Neural crest cell (in vitro differentiated cells): ENCODE measurements at regions not wholly inside any gene's neighbourhood (a gene's known extent, or its start where the extent isn't known, plus 50 kb on each side); places are given as distances from the start of the nearest gene placed in this dataset.

Experiments
- DNase-seq: peaks from one replicate; pipeline ENCODE4 v3.0.0; 2021; ENCODE audit warnings: low read depth, mixed read lengths, low spot score
- H3K27ac Mint-ChIP-seq: one replicate; pipeline ENCODE4 v1.8.0; 2021; ENCODE audit warnings: mild to moderate bottlenecking, mixed read lengths; ENCODE audit not compliant: unreplicated experiment
- H3K27me3 Mint-ChIP-seq: 2 replicates; pipeline ENCODE4 v1.8.0; 2021; ENCODE audit warnings: low read depth, mild to moderate bottlenecking, mixed read lengths
- H3K36me3 Mint-ChIP-seq: 2 replicates; pipeline ENCODE4 v1.8.0; 2021; ENCODE audit warnings: low read depth, mild to moderate bottlenecking, mixed read lengths
- H3K4me1 Mint-ChIP-seq: 2 replicates; pipeline ENCODE4 v1.8.0; 2021; ENCODE audit warnings: mixed read lengths
- H3K4me3 Mint-ChIP-seq: one replicate; pipeline ENCODE4 v1.8.0; 2021; ENCODE audit warnings: mild to moderate bottlenecking, mixed read lengths
- H3K9me3 Mint-ChIP-seq: 2 replicates; pipeline ENCODE4 v1.8.0; 2021; ENCODE audit warnings: mixed read lengths
- TF ChIP-seq, protein P1 (sequence below): fragments of 200-600 bp; sonication (generic); conservative IDR thresholded peaks from 2 replicates; pipeline ENCODE4 v1.5.0; 2021; ENCODE audit warnings: antibody characterized with exemption, mild to moderate bottlenecking

- Mint-ChIP-seq H3K9me3 (no peaks in the 10 kb centered on the region), H3K27ac (no peak overlapping the region), H3K4me1 (peaks cover 15% of the 10 kb centered on the region), H3K4me3 (no peak overlapping the region), H3K27me3 (no peaks in the 10 kb centered on the region), H3K36me3 (no peaks in the 10 kb centered on the region)
- TF ChIP-seq, protein P1, sequence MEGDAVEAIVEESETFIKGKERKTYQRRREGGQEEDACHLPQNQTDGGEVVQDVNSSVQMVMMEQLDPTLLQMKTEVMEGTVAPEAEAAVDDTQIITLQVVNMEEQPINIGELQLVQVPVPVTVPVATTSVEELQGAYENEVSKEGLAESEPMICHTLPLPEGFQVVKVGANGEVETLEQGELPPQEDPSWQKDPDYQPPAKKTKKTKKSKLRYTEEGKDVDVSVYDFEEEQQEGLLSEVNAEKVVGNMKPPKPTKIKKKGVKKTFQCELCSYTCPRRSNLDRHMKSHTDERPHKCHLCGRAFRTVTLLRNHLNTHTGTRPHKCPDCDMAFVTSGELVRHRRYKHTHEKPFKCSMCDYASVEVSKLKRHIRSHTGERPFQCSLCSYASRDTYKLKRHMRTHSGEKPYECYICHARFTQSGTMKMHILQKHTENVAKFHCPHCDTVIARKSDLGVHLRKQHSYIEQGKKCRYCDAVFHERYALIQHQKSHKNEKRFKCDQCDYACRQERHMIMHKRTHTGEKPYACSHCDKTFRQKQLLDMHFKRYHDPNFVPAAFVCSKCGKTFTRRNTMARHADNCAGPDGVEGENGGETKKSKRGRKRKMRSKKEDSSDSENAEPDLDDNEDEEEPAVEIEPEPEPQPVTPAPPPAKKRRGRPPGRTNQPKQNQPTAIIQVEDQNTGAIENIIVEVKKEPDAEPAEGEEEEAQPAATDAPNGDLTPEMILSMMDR: no peak
- DNase-seq: no peak
Measured at GRCh38 chr4:111712093-111712677, 433.1 kb upstream of the FAM241A start.

DNA sequence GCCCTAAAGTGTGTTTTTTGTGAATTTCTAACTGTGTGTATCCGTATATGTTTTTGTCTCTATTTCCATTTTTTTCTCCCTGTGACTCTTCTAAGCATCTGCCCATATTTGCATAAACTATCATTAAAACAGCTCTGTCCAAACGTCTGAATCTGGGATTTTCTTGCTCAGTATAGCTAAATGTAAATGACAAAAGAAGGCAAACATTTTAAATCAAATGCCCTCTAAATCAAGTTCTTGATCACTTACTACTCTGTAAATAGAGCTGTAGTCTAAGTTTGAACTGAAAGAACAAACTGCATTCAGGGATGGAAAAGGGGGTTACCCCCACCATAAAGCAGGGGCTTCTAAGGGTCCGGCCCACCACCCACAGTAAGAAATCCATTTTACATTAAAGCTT lies 432.0 kb upstream of the FAM241A start:
- no peaks in the 10 kb centered on the region for H3K27me3 Mint-ChIP-seq
- no peaks in the 10 kb centered on the region for H3K36me3 Mint-ChIP-seq
- H3K4me1 Mint-ChIP-seq: peaks cover 18% of the 10 kb centered on the region
- TF ChIP-seq, protein P1: no peak
- DNase-seq: no peak
- H3K9me3 Mint-ChIP-seq: no peaks in the 10 kb centered on the region
- no peak overlapping the region for H3K27ac Mint-ChIP-seq
- H3K4me3 Mint-ChIP-seq: no peak overlapping the region

DNA sequence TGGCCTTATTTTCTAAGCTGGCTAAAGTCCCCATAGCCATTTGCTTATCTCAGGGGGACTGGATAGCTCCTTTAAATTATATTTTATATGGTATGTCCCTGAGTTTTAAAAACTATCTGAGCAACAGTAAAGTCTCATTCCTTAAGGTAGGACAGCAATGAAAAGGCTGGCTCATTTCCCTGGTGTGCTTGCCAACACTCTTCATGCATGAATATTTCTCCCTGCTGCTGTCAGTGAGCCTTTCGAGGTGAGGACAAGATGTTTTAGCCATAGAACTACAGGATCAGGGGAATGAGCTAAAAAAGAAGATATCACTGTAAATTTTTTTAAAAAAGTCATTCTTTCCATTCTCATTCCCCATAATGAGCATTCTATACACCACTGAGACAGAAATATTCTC lies 427.3 kb upstream of the FAM241A start:
- TF ChIP-seq, protein P1: no peak
- Mint-ChIP-seq H3K27ac (no peak overlapping the region), H3K4me1 (peaks cover 30% of the 10 kb centered on the region), H3K27me3 (no peaks in the 10 kb centered on the region), H3K36me3 (no peaks in the 10 kb centered on the region), H3K4me3 (no peak overlapping the region), H3K9me3 (no peaks in the 10 kb centered on the region)
- no peak for DNase-seq

GRCh38 chr4:111718763-111719559 lies 426.3 kb upstream of the FAM241A start:
- H3K36me3 Mint-ChIP-seq: no peaks in the 10 kb centered on the region
- H3K9me3 Mint-ChIP-seq: no peaks in the 10 kb centered on the region
- no peak overlapping the region for H3K27ac Mint-ChIP-seq
- TF ChIP-seq, protein P1: no peak
- DNase-seq: no peak
- H3K27me3 Mint-ChIP-seq: no peaks in the 10 kb centered on the region
- H3K4me3 Mint-ChIP-seq: no peak overlapping the region
- peaks cover 24% of the 10 kb centered on the region for H3K4me1 Mint-ChIP-seq

DNA sequence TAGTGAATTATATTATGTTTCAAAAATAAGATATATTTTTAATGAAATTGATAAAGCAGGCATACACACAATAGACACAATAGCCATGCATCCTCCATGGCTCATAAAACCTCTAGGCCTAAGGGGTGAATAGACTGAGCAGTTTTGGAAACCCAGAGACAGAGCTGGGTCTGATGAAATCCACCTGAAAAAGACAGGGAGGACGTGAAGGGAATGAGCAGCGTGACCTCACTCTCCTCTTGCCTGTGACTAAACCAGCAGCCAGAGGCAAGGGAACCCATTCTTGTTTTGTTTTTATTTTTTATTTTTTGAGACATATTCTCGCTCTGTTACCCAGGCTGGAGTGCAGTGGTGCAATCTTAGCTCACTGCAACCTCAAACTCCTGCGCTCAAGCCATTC lies 424.4 kb upstream of the FAM241A start:
- H3K27ac Mint-ChIP-seq: no peak overlapping the region
- no peak overlapping the region for H3K4me3 Mint-ChIP-seq
- no peaks in the 10 kb centered on the region for H3K27me3 Mint-ChIP-seq
- H3K36me3 Mint-ChIP-seq: no peaks in the 10 kb centered on the region
- no peak for DNase-seq
- H3K4me1 Mint-ChIP-seq: peaks cover 24% of the 10 kb centered on the region
- TF ChIP-seq, protein P1: no peak
- H3K9me3 Mint-ChIP-seq: no peaks in the 10 kb centered on the region
